ENCODE measurements at regions not wholly inside any gene's neighbourhood (a gene's known extent, or its start where the extent isn't known, plus 50 kb on each side); places are given as distances from the start of the nearest gene placed in this dataset.

GRCh38 chr18:41353777-41354528 is 601.1 kb upstream of the PIK3C3 start:
- H4K20me1 ChIP-seq (replicated peaks; ENCODE audit: insufficient read depth): no peaks in the 10 kb centered on the region
- H3K27ac ChIP-seq (ENCODE audit: low read depth): no peak overlapping the region
- H3K27me3 Mint-ChIP-seq (ENCODE audit: insufficient read depth, low read depth, poor library complexity): no peaks in the 10 kb centered on the region
- no peak overlapping the region for H3K4me2 ChIP-seq
- no peak overlapping the region for H3K4me3 Mint-ChIP-seq
- H3K4me1 ChIP-seq (ENCODE audit: insufficient read depth): no peaks in the 10 kb centered on the region
- TF ChIP-seq REST (IDR thresholded peaks at IDR 0.05; ENCODE audit: unreplicated experiment) (no peak), NANOG (IDR thresholded peaks at IDR 0.05; ENCODE audit: borderline replicate concordance) (no peak), ZNF114 (CRISPR knock-in tag; IDR thresholded peaks at IDR 0.05) (no peak), JUNB (IDR thresholded peaks at IDR 0.05; ENCODE audit: unreplicated experiment) (no peak), CTCF (conservative IDR thresholded peaks at IDR 0.05; ENCODE audit: low read depth in 2 of 2) (no peak), EZH2 (IDR thresholded peaks at IDR 0.05; ENCODE audit: low read depth, unreplicated experiment) (no peak), CREB1 (CRISPR knock-in tag; IDR thresholded peaks at IDR 0.05; ENCODE audit: low read depth) (no peak), ZNF331 (CRISPR knock-in tag; IDR thresholded peaks at IDR 0.05; ENCODE audit: low read depth) (no peak), STAT1 (IDR thresholded peaks at IDR 0.05; ENCODE audit: unreplicated experiment) (no peak), ETS1 (IDR thresholded peaks at IDR 0.05) (no peak), POLR2AphosphoS5 (IDR thresholded peaks at IDR 0.05; ENCODE audit: low read depth) (no peak), EZH2phosphoT487 (IDR thresholded peaks at IDR 0.05; ENCODE audit: unreplicated experiment) (no peak), ZNF462 (CRISPR knock-in tag; IDR thresholded peaks at IDR 0.05) (no peak)
- peak overlapping the region; percentile 36; the same call in 1 of the 2 replicates for H3K27ac Mint-ChIP-seq
- peak overlapping the region; percentile 40; the same call in 1 of the 2 replicates for H2AFZ ChIP-seq
- peaks cover 10% of the 10 kb centered on the region for H3K9me3 Mint-ChIP-seq
- no peaks in the 10 kb centered on the region for H3K79me2 ChIP-seq (replicated peaks; ENCODE audit: insufficient read depth)
- no peaks in the 10 kb centered on the region for H3K27me3 ChIP-seq (ENCODE audit: insufficient read depth)
- DNase-seq (ENCODE audit: low spot score) (no peak), ATAC-seq (no peak)
- no peaks in the 10 kb centered on the region for H3K36me3 ChIP-seq (ENCODE audit: insufficient read depth)
- peaks cover 9% of the 10 kb centered on the region; the same call in 2 of the 3 replicates for H3K4me1 Mint-ChIP-seq
- H3K9me2 ChIP-seq (ENCODE audit: insufficient read depth): no peaks in the 10 kb centered on the region
- no peaks in the 10 kb centered on the region for H3F3A ChIP-seq (replicated peaks; ENCODE audit: low read depth)
- H3K36me3 Mint-ChIP-seq (ENCODE audit: low read depth): peaks cover 10% of the 10 kb centered on the region; the same call in 2 of the 3 replicates
- H3K4me3 ChIP-seq: no peak overlapping the region

Measured in GM23338 (cell line).